ENCODE measurements at regions not wholly inside any gene's neighbourhood (a gene's known extent, or its start where the extent isn't known, plus 50 kb on each side); places are given as distances from the start of the nearest gene placed in this dataset.

GRCh38 chr21:15250384-15250783 is 185.6 kb upstream of the NRIP1 start:
- Histone ChIP-seq H3K27me3 (replicated peaks; ENCODE audit: insufficient read depth) (no peaks in the 10 kb centered on the region), H3F3A (ENCODE audit: insufficient read depth) (no peaks in the 10 kb centered on the region), H3K4me3 (no peak overlapping the region), H3K9me3 (ENCODE audit: low read depth) (no peaks in the 10 kb centered on the region), H2AFZ (no peak overlapping the region), H3K9me2 (ENCODE audit: insufficient read depth) (no peaks in the 10 kb centered on the region), H3K79me2 (ENCODE audit: insufficient read depth) (no peaks in the 10 kb centered on the region), H3K27ac (no peak overlapping the region), H3K9ac (no peak overlapping the region), H4K20me1 (ENCODE audit: insufficient read depth) (no peaks in the 10 kb centered on the region), H3K4me1 (ENCODE audit: insufficient read depth) (peaks cover 8% of the 10 kb centered on the region; the same call in 1 of the 2 replicates), H3K4me2 (ENCODE audit: unreplicated experiment) (no peak overlapping the region), H3K36me3 (ENCODE audit: low read depth) (no peaks in the 10 kb centered on the region)
- TF ChIP-seq EZH2phosphoT487 (IDR thresholded peaks at IDR 0.05; ENCODE audit: insufficient read depth, low read depth) (no peak), EZH2 (IDR thresholded peaks at IDR 0.05; ENCODE audit: insufficient read depth, poor library complexity, severe bottlenecking) (no peak)
- peak; percentile 73 for DNase-seq
- in situ Hi-C loops (cut with MboI) = no loop called here
- WGBS, 2 experiments (ENCODE audit: low coverage in 1 of 2, low lambda C conversion rate in 2 of 2, missing lambda C conversion rate in 2 of 2) = 23 to 28% methylated on average over 2 of the region's 2 CpGs

DNA sequence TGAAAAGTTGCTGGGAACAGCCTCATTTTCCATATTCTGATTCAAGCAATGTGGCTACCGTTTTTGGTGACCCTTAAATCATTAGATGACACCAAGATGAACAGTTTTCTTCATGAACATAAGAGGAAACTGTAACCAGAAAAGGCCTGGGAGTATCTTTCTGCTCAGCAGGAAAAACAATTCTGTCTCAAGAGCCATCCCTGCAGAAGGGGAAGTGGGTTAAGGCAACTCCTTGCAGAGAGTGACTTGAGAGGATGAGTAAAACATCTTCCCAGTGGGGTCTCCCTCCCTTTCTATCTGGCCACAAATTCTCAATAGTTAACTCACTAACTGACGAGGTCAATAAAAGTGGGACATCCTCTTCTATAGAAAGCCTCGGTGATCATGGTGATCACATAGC is 187.6 kb upstream of the NRIP1 start:
- H3K9ac ChIP-seq = no peak overlapping the region
- H3K4me1 ChIP-seq (ENCODE audit: insufficient read depth) = peaks cover 8% of the 10 kb centered on the region; the same call in 1 of the 2 replicates
- no peaks in the 10 kb centered on the region for H3K27me3 ChIP-seq (replicated peaks; ENCODE audit: insufficient read depth)
- H4K20me1 ChIP-seq (ENCODE audit: insufficient read depth) = no peaks in the 10 kb centered on the region
- in situ Hi-C loops (cut with MboI) = no loop called here
- no peak overlapping the region for H2AFZ ChIP-seq
- whole genome bisulfite sequencing, 2 experiments (ENCODE audit: low coverage in 1 of 2, low lambda C conversion rate in 2 of 2, missing lambda C conversion rate in 2 of 2) = 70 to 75% methylated on average over 3 of the region's 3 CpGs
- no peaks in the 10 kb centered on the region for H3K79me2 ChIP-seq (ENCODE audit: insufficient read depth)
- H3F3A ChIP-seq (ENCODE audit: insufficient read depth) = no peaks in the 10 kb centered on the region
- no peaks in the 10 kb centered on the region for H3K9me3 ChIP-seq (ENCODE audit: low read depth)
- no peak overlapping the region for H3K4me3 ChIP-seq
- TF ChIP-seq EZH2phosphoT487 (IDR thresholded peaks at IDR 0.05; ENCODE audit: insufficient read depth, low read depth) (no peak), EZH2 (IDR thresholded peaks at IDR 0.05; ENCODE audit: insufficient read depth, poor library complexity, severe bottlenecking) (no peak)
- no peaks in the 10 kb centered on the region for H3K9me2 ChIP-seq (ENCODE audit: insufficient read depth)
- no peaks in the 10 kb centered on the region for H3K36me3 ChIP-seq (ENCODE audit: low read depth)
- H3K4me2 ChIP-seq (ENCODE audit: unreplicated experiment) = no peak overlapping the region
- no peak overlapping the region for H3K27ac ChIP-seq
- DNase-seq = no peak

GRCh38 chr21:15254111-15254510 is 189.3 kb upstream of the NRIP1 start:
- DNase-seq = no peak
- H3K27me3 ChIP-seq (replicated peaks; ENCODE audit: insufficient read depth) = no peaks in the 10 kb centered on the region
- H3K4me3 ChIP-seq = no peak overlapping the region
- TF ChIP-seq EZH2phosphoT487 (IDR thresholded peaks at IDR 0.05; ENCODE audit: insufficient read depth, low read depth) = no peak
- TF ChIP-seq EZH2 (IDR thresholded peaks at IDR 0.05; ENCODE audit: insufficient read depth, poor library complexity, severe bottlenecking) = no peak
- H3K4me2 ChIP-seq (ENCODE audit: unreplicated experiment) = no peak overlapping the region
- no peak overlapping the region for H2AFZ ChIP-seq
- no peaks in the 10 kb centered on the region for H3F3A ChIP-seq (ENCODE audit: insufficient read depth)
- peaks cover 8% of the 10 kb centered on the region; the same call in 1 of the 2 replicates for H3K4me1 ChIP-seq (ENCODE audit: insufficient read depth)
- H3K9me2 ChIP-seq (ENCODE audit: insufficient read depth) = no peaks in the 10 kb centered on the region
- in situ Hi-C loops (cut with MboI) = no loop called here
- no peaks in the 10 kb centered on the region for H3K79me2 ChIP-seq (ENCODE audit: insufficient read depth)
- H3K9me3 ChIP-seq (ENCODE audit: low read depth) = no peaks in the 10 kb centered on the region
- H4K20me1 ChIP-seq (ENCODE audit: insufficient read depth) = no peaks in the 10 kb centered on the region
- WGBS, 2 experiments (ENCODE audit: low coverage in 1 of 2, low lambda C conversion rate in 2 of 2, missing lambda C conversion rate in 2 of 2) = 88 to 94% methylated on average over 4 of the region's 4 CpGs
- H3K36me3 ChIP-seq (ENCODE audit: low read depth) = no peaks in the 10 kb centered on the region
- H3K27ac ChIP-seq = no peak overlapping the region
- H3K9ac ChIP-seq = no peak overlapping the region

- TF ChIP-seq EZH2 (IDR thresholded peaks at IDR 0.05; ENCODE audit: insufficient read depth, poor library complexity, severe bottlenecking) (no peak), EZH2phosphoT487 (IDR thresholded peaks at IDR 0.05; ENCODE audit: insufficient read depth, low read depth) (no peak)
- no peak overlapping the region for H3K4me2 ChIP-seq (ENCODE audit: unreplicated experiment)
- in situ Hi-C loops (cut with MboI) = no loop called here
These were observed 190.5 kb upstream of the NRIP1 start for GRCh38 chr21:15255261-15255660.

GRCh38 chr21:15255763-15256162 is 191.0 kb upstream of the NRIP1 start:
- H3K9me2 ChIP-seq (ENCODE audit: insufficient read depth) = no peaks in the 10 kb centered on the region
- peaks cover under 1% of the 10 kb centered on the region; the same call in 1 of the 2 replicates for H3K4me1 ChIP-seq (ENCODE audit: insufficient read depth)
- H2AFZ ChIP-seq = no peak overlapping the region
- H3K4me3 ChIP-seq = no peak overlapping the region
- H3K27me3 ChIP-seq (replicated peaks; ENCODE audit: insufficient read depth) = no peaks in the 10 kb centered on the region
- H3K9ac ChIP-seq = no peak overlapping the region
- no peaks in the 10 kb centered on the region for H3K79me2 ChIP-seq (ENCODE audit: insufficient read depth)
- H3K9me3 ChIP-seq (ENCODE audit: low read depth) = no peaks in the 10 kb centered on the region
- H4K20me1 ChIP-seq (ENCODE audit: insufficient read depth) = no peaks in the 10 kb centered on the region
- H3K4me2 ChIP-seq (ENCODE audit: unreplicated experiment) = no peak overlapping the region
- no peaks in the 10 kb centered on the region for H3K36me3 ChIP-seq (ENCODE audit: low read depth)
- no peak for TF ChIP-seq EZH2 (IDR thresholded peaks at IDR 0.05; ENCODE audit: insufficient read depth, poor library complexity, severe bottlenecking)
- no peak for TF ChIP-seq EZH2phosphoT487 (IDR thresholded peaks at IDR 0.05; ENCODE audit: insufficient read depth, low read depth)
- no peak for DNase-seq
- no peaks in the 10 kb centered on the region for H3F3A ChIP-seq (ENCODE audit: insufficient read depth)
- no peak overlapping the region for H3K27ac ChIP-seq
- in situ Hi-C loops (cut with MboI) = no loop called here

More at GRCh38 chr21:15255261-15255660, 190.5 kb upstream of the NRIP1 start:
- no peak for DNase-seq
- 83 to 87% methylated on average over 7 of the region's 7 CpGs for WGBS, 2 experiments (ENCODE audit: low coverage in 1 of 2, low lambda C conversion rate in 2 of 2, missing lambda C conversion rate in 2 of 2)
- H3K9me3 ChIP-seq (ENCODE audit: low read depth) = no peaks in the 10 kb centered on the region
- no peak overlapping the region for H2AFZ ChIP-seq
- no peaks in the 10 kb centered on the region for H3K9me2 ChIP-seq (ENCODE audit: insufficient read depth)
- H3K79me2 ChIP-seq (ENCODE audit: insufficient read depth) = no peaks in the 10 kb centered on the region
- H3K9ac ChIP-seq = no peak overlapping the region
- H3K4me3 ChIP-seq = no peak overlapping the region
- no peaks in the 10 kb centered on the region for H3K27me3 ChIP-seq (replicated peaks; ENCODE audit: insufficient read depth)
- H3K4me1 ChIP-seq (ENCODE audit: insufficient read depth) = peaks cover 6% of the 10 kb centered on the region; the same call in 1 of the 2 replicates
- H3K36me3 ChIP-seq (ENCODE audit: low read depth) = no peaks in the 10 kb centered on the region
- no peaks in the 10 kb centered on the region for H4K20me1 ChIP-seq (ENCODE audit: insufficient read depth)
- no peak overlapping the region for H3K27ac ChIP-seq
- H3F3A ChIP-seq (ENCODE audit: insufficient read depth) = no peaks in the 10 kb centered on the region
